DMS153 (cell line): ENCODE measurements at regions not wholly inside any gene's neighbourhood (a gene's known extent, or its start where the extent isn't known, plus 50 kb on each side); places are given as distances from the start of the nearest gene placed in this dataset.

Experiments used
- DNase-seq: peaks from one replicate; lab custom pipeline; 2025; lab: John Stamatoyannopoulos, UW

GRCh38 chr6:145486306-145486705 lies 249.0 kb downstream of the EPM2A start:
- no peak for DNase-seq

- no peak for DNase-seq
These were observed 245.7 kb downstream of the EPM2A start for GRCh38 chr6:145489583-145489982.

DNA sequence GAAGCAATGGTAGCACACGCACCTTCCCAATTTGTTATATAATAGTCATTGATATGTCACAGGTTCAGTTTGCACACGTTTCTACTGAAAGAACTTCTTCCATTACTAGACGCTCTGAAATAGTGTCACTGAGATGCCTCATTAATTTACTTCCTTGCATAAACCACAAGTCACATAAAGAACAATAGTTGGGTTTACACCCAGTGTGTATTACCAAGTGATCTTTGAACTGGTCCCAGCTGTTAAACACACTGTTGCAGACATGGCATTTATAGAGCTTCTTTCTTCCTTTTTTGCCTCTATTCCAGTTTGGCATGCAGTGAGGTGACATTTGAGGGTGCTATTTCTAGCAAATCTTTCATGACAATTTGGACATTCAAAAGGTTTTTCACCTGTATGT lies 245.3 kb downstream of the EPM2A start:
- no peak for DNase-seq

DNA sequence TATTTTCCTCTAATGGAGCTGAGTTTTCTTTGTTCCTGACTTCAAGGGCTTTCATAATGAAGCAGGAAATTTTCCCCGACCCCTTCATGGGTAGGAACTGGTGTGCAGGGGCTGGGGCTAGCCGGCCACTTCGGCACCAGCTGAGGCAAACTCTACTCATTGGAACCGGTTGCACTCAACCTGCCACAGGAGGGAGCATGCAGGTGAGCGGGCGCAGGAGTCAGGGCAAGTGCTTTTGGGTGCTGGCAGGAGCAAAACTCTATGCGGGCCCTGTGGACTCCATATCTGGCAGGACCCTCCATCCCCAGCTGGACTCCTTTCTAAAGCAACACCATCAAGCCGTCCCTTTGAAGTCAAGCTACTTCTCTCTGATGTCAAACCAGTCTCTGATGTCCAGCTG lies 244.2 kb downstream of the EPM2A start:
- no peak for DNase-seq

- DNase-seq, result no peak
These were observed 238.3 kb downstream of the EPM2A start for GRCh38 chr6:145497006-145497405.

DNA sequence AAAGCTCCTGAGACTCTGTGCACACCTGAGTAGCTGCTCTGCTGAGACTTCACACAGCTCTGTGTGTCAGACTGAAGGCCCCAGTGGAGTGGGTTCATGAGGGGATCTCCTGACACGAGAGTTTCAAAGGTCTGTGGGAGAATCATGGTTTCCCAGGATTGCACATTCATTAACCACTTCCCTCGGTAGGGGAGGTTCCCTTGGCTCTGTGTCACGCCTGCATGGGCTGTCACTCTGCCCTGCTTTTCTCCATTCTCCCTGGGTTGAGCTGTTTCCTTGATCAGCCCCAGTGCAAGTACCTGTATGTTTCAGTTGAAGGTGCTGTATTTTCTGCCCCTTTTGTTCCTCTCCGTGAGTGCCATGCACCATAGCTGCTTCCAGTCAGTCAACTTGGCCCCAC lies 236.9 kb downstream of the EPM2A start:
- no peak for DNase-seq

DNA sequence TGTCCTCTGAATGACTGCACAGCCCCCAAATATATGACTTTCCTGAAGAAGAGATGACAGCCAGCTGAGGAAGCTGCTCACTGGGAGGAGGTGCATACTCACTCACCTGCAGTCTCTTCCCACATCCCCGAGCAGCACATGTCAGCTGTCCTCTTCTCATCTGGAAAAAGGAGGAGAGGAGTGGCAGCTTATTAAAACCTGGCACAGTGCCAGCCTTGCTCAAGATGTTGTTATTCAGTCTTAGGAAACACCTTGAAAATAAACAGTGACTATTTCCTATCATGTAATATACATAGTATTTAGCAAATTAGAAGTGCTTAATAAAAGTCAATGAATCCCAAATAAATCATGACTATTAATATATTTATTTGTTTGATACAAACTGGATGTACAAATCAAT lies 232.9 kb downstream of the EPM2A start:
- DNase-seq, result peak; percentile 10

DNA sequence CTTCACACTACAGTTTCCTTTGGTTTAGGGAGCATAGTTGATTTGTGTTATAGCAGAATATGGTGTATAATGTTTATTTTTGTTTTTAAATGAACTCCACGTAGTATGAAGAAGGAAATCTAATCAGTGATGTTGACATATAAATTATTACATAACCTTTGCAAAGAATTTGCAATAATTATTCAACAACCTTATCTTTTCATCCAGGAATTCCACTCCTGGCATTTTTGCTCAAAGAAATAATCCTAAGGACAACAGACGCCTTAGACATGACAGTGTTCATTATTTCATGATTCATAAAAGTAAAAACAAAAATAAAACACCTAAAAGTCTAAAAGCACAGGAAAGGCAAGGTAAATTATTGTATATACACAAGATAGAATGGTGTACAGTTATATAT lies 229.2 kb downstream of the EPM2A start:
- no peak for DNase-seq

GRCh38 chr6:145506565-145506964 lies 228.8 kb downstream of the EPM2A start:
- DNase-seq, result no peak

- no peak for DNase-seq
These were observed 228.1 kb downstream of the EPM2A start for GRCh38 chr6:145507239-145507638.

GRCh38 chr6:145508107-145508506 lies 227.2 kb downstream of the EPM2A start:
- DNase-seq, result no peak

- DNase-seq, result no peak
These were observed 217.8 kb downstream of the EPM2A start for GRCh38 chr6:145517492-145517891.

DNA sequence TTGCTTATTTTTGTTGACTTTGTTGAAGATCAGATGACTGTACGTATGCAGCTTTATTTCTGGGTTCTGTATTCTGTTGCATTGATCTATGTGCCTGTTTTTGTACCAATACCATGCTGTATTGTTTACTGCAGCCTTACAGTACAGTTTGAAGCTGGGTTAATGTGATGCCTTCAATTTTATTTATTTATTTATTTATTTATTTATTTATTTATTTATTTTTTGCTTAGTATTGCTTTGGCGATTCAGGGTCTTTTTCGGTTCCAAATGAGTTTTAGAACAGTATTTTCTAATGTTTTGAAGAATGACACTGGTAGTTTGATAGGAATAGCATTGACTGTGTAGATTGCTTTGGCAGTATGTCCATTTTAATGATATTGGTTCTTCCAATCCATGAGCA lies 210.3 kb downstream of the EPM2A start:
- DNase-seq, result no peak

DNA sequence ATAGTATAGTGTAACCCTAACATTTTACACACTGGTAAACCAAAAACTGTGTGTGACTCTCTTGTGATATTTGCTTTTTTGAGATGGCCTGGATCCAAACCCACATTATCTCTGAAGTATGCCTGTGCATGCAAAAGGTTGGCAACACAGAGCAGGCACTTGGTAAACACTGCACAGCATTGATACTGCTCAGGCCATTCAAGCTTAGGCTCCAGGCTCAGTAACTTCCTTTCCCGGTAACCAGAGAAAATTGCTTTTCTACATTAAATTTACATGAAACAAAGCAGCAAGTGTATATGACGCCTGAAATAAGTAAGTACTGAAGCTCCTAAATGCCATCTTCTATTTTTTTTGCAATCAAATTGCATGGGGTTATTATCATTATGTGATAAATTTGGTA lies 205.7 kb downstream of the EPM2A start:
- DNase-seq, result peak; percentile 71

GRCh38 chr6:145530454-145530853 lies 204.9 kb downstream of the EPM2A start:
- no peak for DNase-seq

- DNase-seq, result peak; percentile 51
These were observed 204.3 kb downstream of the EPM2A start for GRCh38 chr6:145531032-145531431.

DNA sequence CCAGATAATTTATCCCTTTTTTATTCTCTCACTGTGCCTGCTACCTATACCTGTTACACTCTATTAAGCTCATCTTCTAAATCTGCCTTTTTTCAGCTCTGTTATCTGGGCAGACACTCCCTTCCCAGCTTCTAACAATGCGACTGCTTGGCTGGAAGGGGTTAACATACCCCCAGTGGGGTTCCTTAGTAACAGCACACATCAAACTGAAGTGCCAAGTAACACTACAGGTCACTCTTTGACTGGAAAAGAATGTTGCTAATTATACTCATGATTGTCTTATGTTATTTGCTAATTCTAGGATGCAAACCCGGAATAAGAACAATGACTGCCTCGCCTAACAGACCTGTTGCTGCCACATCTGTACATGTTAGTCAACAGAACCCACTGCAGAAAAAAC lies 203.5 kb downstream of the EPM2A start:
- no peak for DNase-seq

- DNase-seq, result no peak
These were observed 203.0 kb downstream of the EPM2A start for GRCh38 chr6:145532361-145532760.

- peak; percentile 51 for DNase-seq
These were observed 200.3 kb downstream of the EPM2A start for GRCh38 chr6:145534989-145535388.

GRCh38 chr6:145538989-145539388 lies 196.3 kb downstream of the EPM2A start:
- DNase-seq, result no peak

- DNase-seq, result no peak
These were observed 195.5 kb downstream of the EPM2A start for GRCh38 chr6:145539831-145540230.

DNA sequence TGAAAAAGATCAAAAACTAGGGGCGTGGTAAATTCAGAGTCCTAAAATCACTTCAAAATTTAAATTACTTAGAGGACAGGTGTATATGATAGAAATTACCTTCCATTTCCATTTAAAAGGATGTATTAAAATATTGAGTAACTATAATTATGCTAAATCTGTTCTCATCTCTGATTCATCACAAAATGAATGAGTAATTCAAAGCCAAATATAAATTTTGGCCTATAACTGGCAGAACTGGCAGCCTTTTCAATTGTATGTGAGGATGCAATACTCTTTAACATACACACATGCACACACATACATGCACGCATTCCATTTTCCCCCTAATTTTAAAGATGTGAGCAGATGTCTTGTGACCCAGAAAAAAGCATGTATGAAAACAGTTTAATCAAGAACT lies 194.6 kb downstream of the EPM2A start:
- DNase-seq, result no peak

DNA sequence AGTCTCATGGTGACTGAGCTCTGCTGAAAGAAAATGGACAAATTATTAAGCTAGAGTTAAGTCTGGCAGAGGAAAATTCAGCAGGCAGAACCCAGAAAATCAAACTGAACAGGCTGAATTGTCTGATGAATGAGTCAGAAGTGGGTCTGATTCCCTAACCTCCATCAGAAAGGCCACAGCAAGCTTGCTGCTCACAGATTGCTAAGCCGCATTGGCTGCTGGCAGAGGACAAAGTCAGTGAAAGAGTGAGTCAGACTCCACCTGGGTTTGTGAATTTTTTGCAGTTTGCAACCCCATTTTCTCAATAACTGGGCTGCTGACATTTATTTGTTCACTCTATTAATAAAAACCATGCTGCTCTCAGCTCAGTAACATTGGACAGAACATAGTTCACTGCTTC lies 191.3 kb downstream of the EPM2A start:
- no peak for DNase-seq

- DNase-seq, result no peak
These were observed 190.8 kb downstream of the EPM2A start for GRCh38 chr6:145544514-145544913.

GRCh38 chr6:145546265-145546664 lies 189.1 kb downstream of the EPM2A start:
- DNase-seq, result no peak
